Body of pancreas (tissue), 4 donors: ENCODE measurements at regions not wholly inside any gene's neighbourhood (a gene's known extent, or its start where the extent isn't known, plus 50 kb on each side); places are given as distances from the start of the nearest gene placed in this dataset.

ENCODE experiments used
- POLR2A ChIP-seq, 3 donors: fragments of 450-650 bp; IDR thresholded peaks; one replicate each; pipeline ENCODE4 v1.6.1; 2016; ENCODE audit warnings: antibody characterized with exemption in 3 of 3, mild to moderate bottlenecking in 2 of 3
- TF ChIP-seq, protein P1 (sequence below), 7 experiments: fragments of 450-650 bp in 4 of 7; fragments of 200-600 bp in 3 of 7; sonication (generic) in 3 of 7; IDR thresholded peaks; one replicate each; pipeline ENCODE4 v1.5.1; 2016 to 2019; ENCODE audit warnings: antibody characterized with exemption in 7 of 7

DNA sequence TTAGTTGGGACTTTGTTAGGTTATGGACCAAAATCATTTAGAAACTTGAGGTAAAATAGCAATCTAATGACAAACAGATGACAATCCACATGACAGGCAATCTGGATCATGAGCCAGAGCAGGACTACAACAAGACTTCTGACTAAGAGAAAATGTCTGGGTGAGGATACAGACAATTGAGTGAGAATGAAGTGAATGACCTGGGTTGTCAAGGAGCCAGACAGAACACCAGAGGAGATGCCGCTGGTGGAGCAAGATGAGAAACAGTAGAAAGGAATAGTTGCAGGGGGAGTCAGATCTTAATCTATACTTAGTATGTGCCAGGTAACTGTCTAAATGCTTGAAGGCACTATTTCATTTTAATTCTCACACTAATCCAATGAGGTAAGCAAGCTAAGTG, 277.8 kb downstream of the PRELID2 start:
- TF ChIP-seq, protein P1, sequence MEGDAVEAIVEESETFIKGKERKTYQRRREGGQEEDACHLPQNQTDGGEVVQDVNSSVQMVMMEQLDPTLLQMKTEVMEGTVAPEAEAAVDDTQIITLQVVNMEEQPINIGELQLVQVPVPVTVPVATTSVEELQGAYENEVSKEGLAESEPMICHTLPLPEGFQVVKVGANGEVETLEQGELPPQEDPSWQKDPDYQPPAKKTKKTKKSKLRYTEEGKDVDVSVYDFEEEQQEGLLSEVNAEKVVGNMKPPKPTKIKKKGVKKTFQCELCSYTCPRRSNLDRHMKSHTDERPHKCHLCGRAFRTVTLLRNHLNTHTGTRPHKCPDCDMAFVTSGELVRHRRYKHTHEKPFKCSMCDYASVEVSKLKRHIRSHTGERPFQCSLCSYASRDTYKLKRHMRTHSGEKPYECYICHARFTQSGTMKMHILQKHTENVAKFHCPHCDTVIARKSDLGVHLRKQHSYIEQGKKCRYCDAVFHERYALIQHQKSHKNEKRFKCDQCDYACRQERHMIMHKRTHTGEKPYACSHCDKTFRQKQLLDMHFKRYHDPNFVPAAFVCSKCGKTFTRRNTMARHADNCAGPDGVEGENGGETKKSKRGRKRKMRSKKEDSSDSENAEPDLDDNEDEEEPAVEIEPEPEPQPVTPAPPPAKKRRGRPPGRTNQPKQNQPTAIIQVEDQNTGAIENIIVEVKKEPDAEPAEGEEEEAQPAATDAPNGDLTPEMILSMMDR (IDR thresholded peaks at IDR 0.05) = no peak
- no peak for TF ChIP-seq POLR2A (IDR thresholded peaks at IDR 0.05)
